ENCODE measurements at regions not wholly inside any gene's neighbourhood (a gene's known extent, or its start where the extent isn't known, plus 50 kb on each side); places are given as distances from the start of the nearest gene placed in this dataset.

GRCh38 chr3:117035745-117036144 is 326.2 kb downstream of the TUSC7 start:
- intact Hi-C loops (cut with DNase I; ENCODE audit: low total_unique reads) (no loop called here), in situ Hi-C loops (cut with MboI; ENCODE audit: low pct_ligation_motif_present in 1 of 4, low pct_unique_long_range_greater_than_20kb in 1 of 4, low sequenced_read_pairs in 3 of 4) (no loop called here)
- DNase-seq: peak; percentile 31
- H3K27me3 ChIP-seq: no peaks in the 10 kb centered on the region
- no peaks in the 10 kb centered on the region for H3K9me3 ChIP-seq
- TF ChIP-seq POLR2AphosphoS5 (IDR thresholded peaks at IDR 0.05) (no peak), CTCF (IDR thresholded peaks at IDR 0.05) (no peak), EP300 (IDR thresholded peaks at IDR 0.05; ENCODE audit: low read depth) (no peak), POLR2A (IDR thresholded peaks at IDR 0.05) (no peak)
- H3K4me3 ChIP-seq: no peak overlapping the region
- no peaks in the 10 kb centered on the region for H3K36me3 ChIP-seq
- peaks cover 0 to 17% (median 10%) of the 10 kb centered on the region in 4 donors for H3K4me1 ChIP-seq
- peak overlapping the region in 3 of 4 donors; percentile 52 to 56 (median 54) for H3K27ac ChIP-seq

GRCh38 chr3:117036259-117036799 is 326.8 kb downstream of the TUSC7 start:
- Histone ChIP-seq H3K27ac (peak overlapping the region in 3 of 4 donors; percentile 52 to 56 (median 54)), H3K36me3 (no peaks in the 10 kb centered on the region), H3K4me1 (peaks cover 0 to 17% (median 10%) of the 10 kb centered on the region in 4 donors), H3K27me3 (no peaks in the 10 kb centered on the region), H3K4me3 (no peak overlapping the region), H3K9me3 (no peaks in the 10 kb centered on the region)
- WGBS, 2 donors (ENCODE audit: low coverage in 1 of 2): 21 to 23% methylated on average over 4 of the region's 4 CpGs
- in situ Hi-C loops (cut with MboI; ENCODE audit: low pct_ligation_motif_present in 1 of 4, low pct_unique_long_range_greater_than_20kb in 1 of 4, low sequenced_read_pairs in 3 of 4) (no loop called here), intact Hi-C loops (cut with DNase I; ENCODE audit: low total_unique reads) (no loop called here)
- peak; percentile 17 for DNase-seq
- no peak for TF ChIP-seq POLR2AphosphoS5 (IDR thresholded peaks at IDR 0.05)
- no peak for TF ChIP-seq POLR2A (IDR thresholded peaks at IDR 0.05)
- TF ChIP-seq EP300 (IDR thresholded peaks at IDR 0.05; ENCODE audit: low read depth): no peak
- TF ChIP-seq CTCF (IDR thresholded peaks at IDR 0.05): no peak

DNA sequence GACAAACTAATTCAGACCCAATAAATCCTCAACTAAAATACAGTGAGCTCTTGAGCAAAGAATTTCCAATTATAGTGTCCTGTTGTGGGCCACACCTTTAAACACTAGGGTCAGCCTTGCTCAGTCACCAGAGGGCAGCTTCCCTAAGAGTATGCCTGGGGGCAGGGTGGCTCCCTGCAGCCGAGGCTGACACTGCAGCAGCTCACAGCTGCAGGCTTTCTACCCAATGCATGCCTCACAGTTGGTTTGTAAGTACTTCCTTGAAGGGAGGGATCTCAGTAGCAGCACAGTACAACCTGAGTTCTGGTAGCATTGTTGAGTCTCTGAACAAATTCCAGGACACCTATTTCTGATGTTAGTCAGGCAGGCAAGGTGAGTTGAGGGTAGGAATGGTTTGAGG is 335.6 kb downstream of the TUSC7 start:
- WGBS, 2 donors (ENCODE audit: low coverage in 1 of 2): 0% methylated on average over 1 of the region's 1 CpG; no CpG with 5 or more reads in 1 of the 2 donors
- H3K4me1 ChIP-seq: peaks cover 0 to 9% (median 0%) of the 10 kb centered on the region in 4 donors
- no peaks in the 10 kb centered on the region for H3K27me3 ChIP-seq
- H3K4me3 ChIP-seq: no peak overlapping the region
- no peak overlapping the region for H3K27ac ChIP-seq
- H3K36me3 ChIP-seq: no peaks in the 10 kb centered on the region
- peak; percentile 19 for DNase-seq
- intact Hi-C loops (cut with DNase I; ENCODE audit: low total_unique reads): no loop called here
- in situ Hi-C loops (cut with MboI; ENCODE audit: low pct_ligation_motif_present in 1 of 4, low pct_unique_long_range_greater_than_20kb in 1 of 4, low sequenced_read_pairs in 3 of 4): no loop called here
- H3K9me3 ChIP-seq: no peaks in the 10 kb centered on the region
- TF ChIP-seq POLR2AphosphoS5 (IDR thresholded peaks at IDR 0.05) (no peak), POLR2A (IDR thresholded peaks at IDR 0.05) (no peak), CTCF (IDR thresholded peaks at IDR 0.05) (no peak), EP300 (IDR thresholded peaks at IDR 0.05; ENCODE audit: low read depth) (no peak)

- intact Hi-C loops (cut with DNase I; ENCODE audit: low total_unique reads) (loop anchor here (1.0 kb wide), 1 partner anchor 26 kb away; no protein-coding TSS in a partner anchor), in situ Hi-C loops (cut with MboI; ENCODE audit: low pct_ligation_motif_present in 1 of 4, low pct_unique_long_range_greater_than_20kb in 1 of 4, low sequenced_read_pairs in 3 of 4) (no loop called here)
- Histone ChIP-seq H3K27me3 (no peaks in the 10 kb centered on the region), H3K27ac (no peak overlapping the region), H3K4me3 (no peak overlapping the region), H3K4me1 (peaks cover 0 to 9% (median 0%) of the 10 kb centered on the region in 4 donors), H3K36me3 (no peaks in the 10 kb centered on the region), H3K9me3 (no peaks in the 10 kb centered on the region)
- TF ChIP-seq EP300 (IDR thresholded peaks at IDR 0.05; ENCODE audit: low read depth): no peak
- no peak for TF ChIP-seq POLR2A (IDR thresholded peaks at IDR 0.05)
- TF ChIP-seq POLR2AphosphoS5 (IDR thresholded peaks at IDR 0.05): no peak
- TF ChIP-seq CTCF (IDR thresholded peaks at IDR 0.05): no peak
- DNase-seq: no peak
Measured at GRCh38 chr3:117047951-117048705, 338.5 kb downstream of the TUSC7 start.

All from transverse colon (tissue), 4 donors.